Retinal pigment epithelial cell (primary cell): ENCODE measurements at regions not wholly inside any gene's neighbourhood (a gene's known extent, or its start where the extent isn't known, plus 50 kb on each side); places are given as distances from the start of the nearest gene placed in this dataset.

Source experiments
- DNase-seq: peaks from one replicate; pipeline ENCODE4 v3.0.0-alpha.2; 2010; ENCODE audit warnings: low read depth
- H3K4me3 ChIP-seq: 2 replicates; pipeline ENCODE4 v1.5.1; 2011; ENCODE audit warnings: mild to moderate bottlenecking, low read length, control low read depth, moderate library complexity
- TF ChIP-seq, protein P1 (sequence below): conservative IDR thresholded peaks from 2 replicates; pipeline ENCODE4 v1.5.1; 2011; ENCODE audit warnings: low read depth, low read length, control low read depth, inconsistent platforms

DNA sequence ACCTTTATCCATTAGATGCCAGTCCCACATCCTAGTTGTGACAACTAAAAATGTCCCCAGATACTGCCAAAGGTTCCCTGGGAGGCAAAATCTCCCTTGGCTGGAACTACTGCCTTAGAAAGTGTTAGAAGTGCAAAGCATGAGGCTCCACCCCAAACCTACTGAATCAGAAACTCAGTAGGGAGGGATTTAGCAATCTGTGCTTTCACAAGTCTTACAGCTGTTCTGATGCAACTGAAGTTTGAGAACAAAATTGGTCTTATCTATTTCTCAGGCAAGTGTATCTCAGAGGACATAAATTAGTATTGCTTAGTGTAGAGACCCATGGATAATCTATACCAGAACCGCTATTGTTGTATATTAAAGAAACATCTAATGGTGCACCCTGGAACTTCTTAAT is 70.2 kb downstream of the CLDN1 start:
- no peak for DNase-seq
- H3K4me3 ChIP-seq, result no peak overlapping the region
- TF ChIP-seq, protein P1, sequence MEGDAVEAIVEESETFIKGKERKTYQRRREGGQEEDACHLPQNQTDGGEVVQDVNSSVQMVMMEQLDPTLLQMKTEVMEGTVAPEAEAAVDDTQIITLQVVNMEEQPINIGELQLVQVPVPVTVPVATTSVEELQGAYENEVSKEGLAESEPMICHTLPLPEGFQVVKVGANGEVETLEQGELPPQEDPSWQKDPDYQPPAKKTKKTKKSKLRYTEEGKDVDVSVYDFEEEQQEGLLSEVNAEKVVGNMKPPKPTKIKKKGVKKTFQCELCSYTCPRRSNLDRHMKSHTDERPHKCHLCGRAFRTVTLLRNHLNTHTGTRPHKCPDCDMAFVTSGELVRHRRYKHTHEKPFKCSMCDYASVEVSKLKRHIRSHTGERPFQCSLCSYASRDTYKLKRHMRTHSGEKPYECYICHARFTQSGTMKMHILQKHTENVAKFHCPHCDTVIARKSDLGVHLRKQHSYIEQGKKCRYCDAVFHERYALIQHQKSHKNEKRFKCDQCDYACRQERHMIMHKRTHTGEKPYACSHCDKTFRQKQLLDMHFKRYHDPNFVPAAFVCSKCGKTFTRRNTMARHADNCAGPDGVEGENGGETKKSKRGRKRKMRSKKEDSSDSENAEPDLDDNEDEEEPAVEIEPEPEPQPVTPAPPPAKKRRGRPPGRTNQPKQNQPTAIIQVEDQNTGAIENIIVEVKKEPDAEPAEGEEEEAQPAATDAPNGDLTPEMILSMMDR, result no peak

DNA sequence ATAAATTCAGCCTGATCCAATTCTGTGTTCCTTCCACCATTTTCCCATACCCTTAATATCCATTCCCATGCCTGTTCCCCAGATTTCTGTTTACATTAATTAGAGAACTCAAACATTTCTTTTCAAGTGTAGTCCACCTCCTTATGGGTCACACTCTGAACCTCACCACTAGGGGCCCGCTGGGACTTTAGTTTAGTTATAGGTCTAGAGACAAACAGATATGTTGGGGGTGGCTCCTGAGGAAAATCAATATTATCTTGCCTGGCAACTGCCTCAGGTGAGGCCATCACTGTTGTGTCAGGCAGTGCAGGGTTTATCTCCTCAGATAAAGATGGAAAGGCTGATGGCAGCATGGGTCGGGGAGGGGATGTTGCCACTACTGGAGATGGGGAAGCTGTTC is 72.8 kb downstream of the CLDN1 start:
- DNase-seq, result no peak
- H3K4me3 ChIP-seq, result no peak overlapping the region
- TF ChIP-seq, protein P1, result no peak

- TF ChIP-seq, protein P1, result no peak
- DNase-seq, result no peak
These were observed 80.1 kb downstream of the CLDN1 start for GRCh38 chr3:190242147-190242546.

DNA sequence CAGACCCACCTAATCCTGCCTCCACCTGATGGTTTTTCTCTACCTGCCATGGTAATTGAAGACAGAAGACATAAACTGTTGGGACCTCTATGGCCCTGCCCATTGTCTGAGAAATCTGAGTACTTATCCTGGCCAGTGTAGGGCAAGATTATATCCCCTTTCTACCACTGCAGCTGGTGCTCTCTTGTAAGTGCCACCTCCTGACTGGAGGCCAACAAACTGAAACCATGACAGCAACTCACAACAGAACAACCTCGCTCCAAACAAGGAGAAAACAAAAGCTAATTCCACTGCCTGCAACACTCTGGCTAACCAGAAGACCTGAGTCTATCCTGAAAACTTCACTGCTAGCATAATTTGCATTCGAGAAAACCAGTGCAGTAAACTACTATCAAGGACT is 82.9 kb downstream of the CLDN1 start:
- TF ChIP-seq, protein P1, result no peak
- no peak overlapping the region for H3K4me3 ChIP-seq
- DNase-seq, result no peak

More at GRCh38 chr3:190242147-190242546, 80.1 kb downstream of the CLDN1 start:
- no peak overlapping the region for H3K4me3 ChIP-seq

GRCh38 chr3:190238871-190239270 is 83.4 kb downstream of the CLDN1 start:
- TF ChIP-seq, protein P1, result no peak
- no peak for DNase-seq
- H3K4me3 ChIP-seq, result no peak overlapping the region

DNA sequence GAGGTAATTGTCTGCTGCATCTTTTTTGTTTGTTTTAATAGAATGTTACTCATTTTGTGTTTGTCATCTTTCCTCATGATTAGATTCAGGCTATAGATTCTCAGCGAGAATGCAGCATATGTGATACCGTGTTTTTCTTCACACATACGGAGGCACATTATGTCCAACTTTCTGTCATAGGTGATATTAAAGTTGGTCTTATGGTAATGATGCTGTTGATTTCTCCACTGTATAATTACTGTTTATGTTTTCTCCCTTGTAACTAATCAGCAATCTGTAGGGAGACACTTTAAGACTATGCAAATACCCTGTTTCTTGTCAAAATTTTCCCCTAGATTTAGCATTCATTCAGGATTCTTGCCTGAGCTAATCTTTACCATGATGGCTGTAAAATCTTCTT is 87.6 kb downstream of the CLDN1 start:
- H3K4me3 ChIP-seq, result no peak overlapping the region
- no peak for DNase-seq
- TF ChIP-seq, protein P1, result no peak

GRCh38 chr3:190229632-190230424 is 92.4 kb downstream of the CLDN1 start:
- no peak for DNase-seq
- no peak overlapping the region for H3K4me3 ChIP-seq
- TF ChIP-seq, protein P1, result no peak
